KMS-11 (cell line): ENCODE measurements at regions not wholly inside any gene's neighbourhood (a gene's known extent, or its start where the extent isn't known, plus 50 kb on each side); places are given as distances from the start of the nearest gene placed in this dataset.

Source experiments
- H2AFZ ChIP-seq: fragments of 200-600 bp; sonication (generic); 2 replicates; pipeline ENCODE4 v1.6.1; 2016; ENCODE audit warnings: antibody characterized with exemption, mixed run types, low read depth
- H3K27ac ChIP-seq: fragments of 200-600 bp; sonication (generic); 2 replicates; pipeline ENCODE4 v1.6.1; 2016; ENCODE audit warnings: mild to moderate bottlenecking, mixed run types
- H3K27me3 ChIP-seq: fragments of 200-600 bp; sonication (generic); 2 replicates; pipeline ENCODE4 v1.6.1; 2017; ENCODE audit warnings: mild to moderate bottlenecking, low read depth, mixed run types, moderate library complexity; ENCODE audit not compliant: insufficient read depth
- H3K36me3 ChIP-seq: fragments of 200-600 bp; sonication (generic); 2 replicates; pipeline ENCODE4 v1.6.1; 2017; ENCODE audit warnings: mild to moderate bottlenecking, mixed run types; ENCODE audit not compliant: insufficient read depth
- H3K4me1 ChIP-seq: fragments of 200-600 bp; sonication (generic); 2 replicates; pipeline ENCODE4 v1.6.1; 2016; ENCODE audit warnings: mild to moderate bottlenecking, low read depth, mixed run types; ENCODE audit not compliant: poor library complexity, severe bottlenecking
- H3K4me2 ChIP-seq: fragments of 200-600 bp; sonication (generic); 2 replicates; pipeline ENCODE4 v1.7.0; 2016; ENCODE audit warnings: mild to moderate bottlenecking, mixed run types
- H3K4me3 ChIP-seq: fragments of 200-600 bp; sonication (generic); IDR thresholded peaks from 2 replicates; pipeline ENCODE4 v1.6.1; 2017; ENCODE audit warnings: low read depth, low read length, mixed read lengths; ENCODE audit not compliant: insufficient read depth
- H3K79me2 ChIP-seq: fragments of 200-600 bp; sonication (generic); 2 replicates; pipeline ENCODE4 v1.6.1; 2016; ENCODE audit warnings: low read depth, mixed run types; ENCODE audit not compliant: insufficient read depth
- H3K9ac ChIP-seq: fragments of 200-600 bp; sonication (generic); 2 replicates; pipeline ENCODE4 v1.6.1; 2016; ENCODE audit warnings: mild to moderate bottlenecking, mixed run types
- H4K20me1 ChIP-seq: fragments of 200-600 bp; sonication (generic); 2 replicates; pipeline ENCODE4 v1.6.1; 2016; ENCODE audit warnings: mild to moderate bottlenecking, mixed run types; ENCODE audit not compliant: insufficient read depth
- TF ChIP-seq, protein P1 (sequence below): fragments of 200-600 bp; sonication (generic); conservative IDR thresholded peaks from 2 replicates; pipeline ENCODE4 v1.6.1; 2017; ENCODE audit warnings: low read depth, mild to moderate bottlenecking, antibody characterized with exemption, low read length, moderate library complexity, mixed read lengths

DNA sequence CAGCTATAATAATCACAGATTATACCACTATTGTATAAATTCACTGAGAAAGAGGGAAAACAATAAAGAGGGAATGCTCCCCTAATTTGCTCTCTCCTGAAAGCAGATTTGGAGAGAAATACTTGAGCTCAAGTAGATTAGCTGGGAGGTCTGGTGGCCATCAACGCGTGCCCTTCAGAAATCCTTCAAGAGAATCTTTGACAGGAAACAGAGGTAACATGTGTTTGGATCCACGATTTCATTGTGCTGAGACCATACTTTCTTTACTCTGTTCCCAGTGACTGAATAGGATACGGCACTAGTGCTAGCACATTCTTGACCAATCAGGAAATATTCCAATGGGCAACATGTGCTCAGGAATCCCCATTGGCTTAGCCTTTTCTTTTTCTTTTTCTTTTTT is 1395.3 kb downstream of the RAPGEF2 start:
- no peaks in the 10 kb centered on the region for H3K27me3 ChIP-seq
- H3K9ac ChIP-seq = no peak overlapping the region
- H3K79me2 ChIP-seq = no peaks in the 10 kb centered on the region
- H3K27ac ChIP-seq = no peak overlapping the region
- no peaks in the 10 kb centered on the region for H3K4me1 ChIP-seq
- H3K4me3 ChIP-seq = no peak overlapping the region
- H3K4me2 ChIP-seq = no peak overlapping the region
- no peak overlapping the region for H2AFZ ChIP-seq
- TF ChIP-seq, protein P1, sequence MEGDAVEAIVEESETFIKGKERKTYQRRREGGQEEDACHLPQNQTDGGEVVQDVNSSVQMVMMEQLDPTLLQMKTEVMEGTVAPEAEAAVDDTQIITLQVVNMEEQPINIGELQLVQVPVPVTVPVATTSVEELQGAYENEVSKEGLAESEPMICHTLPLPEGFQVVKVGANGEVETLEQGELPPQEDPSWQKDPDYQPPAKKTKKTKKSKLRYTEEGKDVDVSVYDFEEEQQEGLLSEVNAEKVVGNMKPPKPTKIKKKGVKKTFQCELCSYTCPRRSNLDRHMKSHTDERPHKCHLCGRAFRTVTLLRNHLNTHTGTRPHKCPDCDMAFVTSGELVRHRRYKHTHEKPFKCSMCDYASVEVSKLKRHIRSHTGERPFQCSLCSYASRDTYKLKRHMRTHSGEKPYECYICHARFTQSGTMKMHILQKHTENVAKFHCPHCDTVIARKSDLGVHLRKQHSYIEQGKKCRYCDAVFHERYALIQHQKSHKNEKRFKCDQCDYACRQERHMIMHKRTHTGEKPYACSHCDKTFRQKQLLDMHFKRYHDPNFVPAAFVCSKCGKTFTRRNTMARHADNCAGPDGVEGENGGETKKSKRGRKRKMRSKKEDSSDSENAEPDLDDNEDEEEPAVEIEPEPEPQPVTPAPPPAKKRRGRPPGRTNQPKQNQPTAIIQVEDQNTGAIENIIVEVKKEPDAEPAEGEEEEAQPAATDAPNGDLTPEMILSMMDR = no peak
- no peaks in the 10 kb centered on the region for H4K20me1 ChIP-seq
- no peaks in the 10 kb centered on the region for H3K36me3 ChIP-seq

DNA sequence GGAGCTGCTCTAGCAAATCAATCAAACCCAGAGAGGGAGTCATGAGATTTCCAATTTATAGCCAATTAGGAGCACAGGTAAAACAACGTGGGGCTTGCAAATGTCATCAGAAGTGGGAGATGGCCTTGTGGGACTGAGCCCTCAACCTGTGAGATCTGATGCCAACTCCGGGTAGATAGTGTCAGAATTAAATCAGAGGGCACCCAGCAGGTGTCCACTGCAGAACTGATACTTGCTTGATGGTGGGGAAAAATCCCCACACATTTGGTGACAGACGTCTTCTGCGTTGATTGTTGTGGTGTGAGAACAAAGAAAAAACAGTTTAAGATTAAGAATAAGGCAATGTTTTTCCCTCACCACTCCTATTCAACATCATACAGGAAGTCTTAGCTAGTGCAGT is 1402.8 kb downstream of the RAPGEF2 start:
- TF ChIP-seq, protein P1 = no peak
- H4K20me1 ChIP-seq = no peaks in the 10 kb centered on the region
- no peaks in the 10 kb centered on the region for H3K4me1 ChIP-seq
- H3K36me3 ChIP-seq = no peaks in the 10 kb centered on the region
- no peak overlapping the region for H3K4me3 ChIP-seq
- H3K79me2 ChIP-seq = no peaks in the 10 kb centered on the region
- H3K4me2 ChIP-seq = no peak overlapping the region
- H3K27me3 ChIP-seq = no peaks in the 10 kb centered on the region
- no peak overlapping the region for H2AFZ ChIP-seq
- H3K27ac ChIP-seq = no peak overlapping the region
- H3K9ac ChIP-seq = no peak overlapping the region

DNA sequence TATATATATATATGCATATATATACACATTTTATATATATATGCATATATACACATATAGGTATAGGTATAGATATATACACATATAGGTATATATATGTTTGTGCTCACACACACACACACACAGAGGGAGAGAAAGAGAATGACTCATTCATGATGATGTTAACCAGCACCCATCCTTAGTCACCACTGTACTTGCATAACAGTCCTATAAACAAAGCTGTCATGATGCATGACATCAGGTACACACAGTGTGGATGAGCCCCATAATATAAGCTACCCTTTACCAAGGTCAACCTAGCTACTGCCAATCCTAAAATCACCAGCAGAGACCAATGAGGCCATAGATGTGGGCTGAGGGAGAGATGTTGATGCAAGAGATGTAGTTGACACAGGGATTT is 1408.0 kb downstream of the RAPGEF2 start:
- H3K36me3 ChIP-seq = no peaks in the 10 kb centered on the region
- no peak overlapping the region for H2AFZ ChIP-seq
- no peaks in the 10 kb centered on the region for H4K20me1 ChIP-seq
- no peak overlapping the region for H3K4me3 ChIP-seq
- TF ChIP-seq, protein P1 = no peak
- H3K27ac ChIP-seq = no peak overlapping the region
- H3K4me1 ChIP-seq = no peaks in the 10 kb centered on the region
- H3K79me2 ChIP-seq = no peaks in the 10 kb centered on the region
- no peak overlapping the region for H3K9ac ChIP-seq
- H3K4me2 ChIP-seq = no peak overlapping the region
- no peaks in the 10 kb centered on the region for H3K27me3 ChIP-seq

DNA sequence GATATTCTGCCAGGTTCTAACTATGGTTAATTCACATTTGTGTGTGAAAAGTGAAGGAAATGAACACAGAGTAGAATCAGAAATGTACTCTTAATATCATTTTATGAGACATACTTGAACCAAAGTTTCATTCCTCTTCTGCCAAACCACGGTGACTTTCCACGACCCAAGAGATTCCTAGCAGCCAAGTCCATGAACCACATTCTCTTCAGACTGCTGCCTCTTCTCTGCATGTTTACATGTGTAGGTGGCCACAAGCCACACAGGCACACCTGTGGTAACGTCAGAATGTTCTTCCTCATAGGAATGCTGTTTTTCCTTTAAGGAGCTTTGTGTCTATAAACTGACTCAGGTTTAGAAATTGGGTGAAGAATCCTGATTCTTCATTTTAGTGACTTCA is 1411.2 kb downstream of the RAPGEF2 start:
- no peaks in the 10 kb centered on the region for H3K27me3 ChIP-seq
- TF ChIP-seq, protein P1 = no peak

More for the DNA sequence above, 1411.2 kb downstream of the RAPGEF2 start:
- H3K9ac ChIP-seq = no peak overlapping the region
- no peak overlapping the region for H3K4me2 ChIP-seq
- no peak overlapping the region for H3K4me3 ChIP-seq
- no peak overlapping the region for H2AFZ ChIP-seq
- H4K20me1 ChIP-seq = no peaks in the 10 kb centered on the region
- H3K79me2 ChIP-seq = no peaks in the 10 kb centered on the region
- H3K36me3 ChIP-seq = no peaks in the 10 kb centered on the region
- H3K27ac ChIP-seq = no peak overlapping the region
- no peaks in the 10 kb centered on the region for H3K4me1 ChIP-seq
